Transverse colon (tissue), 4 donors: ENCODE measurements at regions not wholly inside any gene's neighbourhood (a gene's known extent, or its start where the extent isn't known, plus 50 kb on each side); places are given as distances from the start of the nearest gene placed in this dataset.

Experiments
- EP300 ChIP-seq: sonication (generic); formaldehyde crosslinking; IDR thresholded peaks from one replicate; pipeline ENCODE4 v1.6.1; 2017; ENCODE audit warnings: antibody characterized with exemption, low read depth
- POLR2A ChIP-seq: fragments of 450-650 bp; IDR thresholded peaks from one replicate; pipeline ENCODE4 v1.6.1; 2016; ENCODE audit warnings: antibody characterized with exemption, mild to moderate bottlenecking, moderate library complexity
- POLR2AphosphoS5 ChIP-seq, 3 donors: sonication (generic); formaldehyde crosslinking; IDR thresholded peaks; one replicate each; pipeline ENCODE4 v1.6.1; 2016; ENCODE audit warnings: antibody characterized with exemption in 3 of 3
- TF ChIP-seq, protein P1 (sequence below), 5 experiments: fragments of 200-600 bp in 3 of 5; fragments of 450-650 bp in 2 of 5; sonication (generic) in 3 of 5; IDR thresholded peaks; 1 replicate in 2 of 5; 2 replicates in 3 of 5; pipeline ENCODE4 v1.5.1; 2016 to 2017; ENCODE audit warnings: antibody characterized with exemption in 5 of 5, inconsistent platforms in 3 of 5, mild to moderate bottlenecking in 2 of 5, moderate library complexity in 1 of 5

DNA sequence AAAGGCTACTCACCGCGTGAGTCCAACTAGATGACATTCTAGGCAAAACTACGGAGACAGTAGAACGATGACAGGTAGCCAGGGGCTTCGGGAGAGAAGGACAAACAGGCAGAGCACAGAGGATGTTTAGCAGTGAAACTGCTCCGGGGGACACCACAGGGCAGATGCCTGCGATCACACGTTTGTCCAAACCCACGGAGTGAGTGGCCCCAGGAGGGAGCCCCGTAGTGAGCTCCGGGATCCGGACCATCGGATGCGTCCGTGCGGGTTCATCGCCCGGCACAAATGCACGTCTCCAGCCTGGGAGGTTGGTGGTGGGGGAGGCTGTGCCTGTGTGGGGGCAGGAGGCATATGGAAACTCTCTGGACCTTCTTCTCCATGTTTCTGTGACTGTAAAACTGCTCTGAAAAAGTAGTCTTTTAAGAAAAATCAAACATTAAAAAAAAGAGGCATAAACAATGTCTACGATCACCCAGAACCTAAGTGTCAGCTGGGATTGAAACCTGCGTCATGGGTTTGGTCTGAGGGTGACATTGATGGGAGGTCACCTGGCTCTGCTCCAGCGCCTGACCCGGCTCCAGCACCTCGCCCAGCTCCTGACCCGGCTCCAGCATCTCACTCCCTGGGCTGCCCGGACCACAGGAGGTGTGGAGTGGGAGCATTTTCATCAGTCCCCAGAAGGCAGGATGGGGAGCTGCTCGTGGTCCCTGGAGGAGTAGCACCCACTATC lies 83.0 kb upstream of the CTDP1 start:
- TF ChIP-seq POLR2A (no peak), POLR2AphosphoS5 (IDR thresholded peaks at IDR 0.05) (no peak), EP300 (no peak)
- TF ChIP-seq, protein P1, sequence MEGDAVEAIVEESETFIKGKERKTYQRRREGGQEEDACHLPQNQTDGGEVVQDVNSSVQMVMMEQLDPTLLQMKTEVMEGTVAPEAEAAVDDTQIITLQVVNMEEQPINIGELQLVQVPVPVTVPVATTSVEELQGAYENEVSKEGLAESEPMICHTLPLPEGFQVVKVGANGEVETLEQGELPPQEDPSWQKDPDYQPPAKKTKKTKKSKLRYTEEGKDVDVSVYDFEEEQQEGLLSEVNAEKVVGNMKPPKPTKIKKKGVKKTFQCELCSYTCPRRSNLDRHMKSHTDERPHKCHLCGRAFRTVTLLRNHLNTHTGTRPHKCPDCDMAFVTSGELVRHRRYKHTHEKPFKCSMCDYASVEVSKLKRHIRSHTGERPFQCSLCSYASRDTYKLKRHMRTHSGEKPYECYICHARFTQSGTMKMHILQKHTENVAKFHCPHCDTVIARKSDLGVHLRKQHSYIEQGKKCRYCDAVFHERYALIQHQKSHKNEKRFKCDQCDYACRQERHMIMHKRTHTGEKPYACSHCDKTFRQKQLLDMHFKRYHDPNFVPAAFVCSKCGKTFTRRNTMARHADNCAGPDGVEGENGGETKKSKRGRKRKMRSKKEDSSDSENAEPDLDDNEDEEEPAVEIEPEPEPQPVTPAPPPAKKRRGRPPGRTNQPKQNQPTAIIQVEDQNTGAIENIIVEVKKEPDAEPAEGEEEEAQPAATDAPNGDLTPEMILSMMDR (IDR thresholded peaks at IDR 0.05): no peak
